SK-N-SH treated with all-trans-retinoic acid at 6 μM for 48 hours (cell line): ENCODE measurements at regions not wholly inside any gene's neighbourhood (a gene's known extent, or its start where the extent isn't known, plus 50 kb on each side); places are given as distances from the start of the nearest gene placed in this dataset.

Experiments used
- ATAC-seq: fragments of 200-7000 bp; cut with Tn5 transposase; 3 replicates; pipeline ENCODE4 v1.9.1; 2020; ENCODE audit warnings: mild to moderate bottlenecking, moderate library complexity
- ARNTL ChIP-seq: fragments of 450-650 bp; formaldehyde crosslinking; IDR thresholded peaks from 2 replicates; pipeline ENCODE4 v1.5.0; 2020; ENCODE audit warnings: low read depth, mild to moderate bottlenecking, moderate library complexity, borderline replicate concordance
- BACH2 ChIP-seq: fragments of 250-450 bp; sonication (Bioruptor Pico); IDR thresholded peaks from 2 replicates; pipeline ENCODE4 v1.9.0; 2021; ENCODE audit warnings: mild to moderate bottlenecking, borderline replicate concordance
- CREB5 ChIP-seq: fragments of 250-450 bp; sonication (Bioruptor Pico); IDR thresholded peaks from 2 replicates; pipeline ENCODE4 v1.5.1; 2020; ENCODE audit warnings: low read depth, mild to moderate bottlenecking, moderate library complexity
- CSDC2 ChIP-seq: fragments of 250-450 bp; sonication (Bioruptor Pico); IDR thresholded peaks from 2 replicates; pipeline ENCODE4 v1.5.0; 2020; ENCODE audit warnings: mild to moderate bottlenecking, moderate library complexity
- CSRNP3 ChIP-seq: fragments of 250-450 bp; sonication (Bioruptor Pico); IDR thresholded peaks from 2 replicates; pipeline ENCODE4 v1.5.1; 2021; ENCODE audit warnings: mild to moderate bottlenecking, moderate library complexity
- ESRRG ChIP-seq: fragments of 250-450 bp; sonication (Bioruptor Pico); IDR thresholded peaks from 2 replicates; pipeline ENCODE4 v1.6.1; 2021; ENCODE audit warnings: mild to moderate bottlenecking
- GLIS3 ChIP-seq: fragments of 250-450 bp; sonication (Bioruptor Pico); IDR thresholded peaks from 2 replicates; pipeline ENCODE4 v1.5.0; 2020; ENCODE audit warnings: mild to moderate bottlenecking, moderate library complexity
- ISL1 ChIP-seq: fragments of 250-450 bp; sonication (Bioruptor Pico); IDR thresholded peaks from 2 replicates; pipeline ENCODE4 v2.1.2; 2022; ENCODE audit warnings: mild to moderate bottlenecking, moderate library complexity
- OSR1 ChIP-seq: fragments of 250-450 bp; sonication (Bioruptor Pico); IDR thresholded peaks from 2 replicates; pipeline ENCODE4 v1.8.0; 2022; ENCODE audit warnings: moderate library complexity, mild to moderate bottlenecking, inconsistent platforms
- RARB ChIP-seq: fragments of 250-450 bp; sonication (Bioruptor Pico); IDR thresholded peaks from 2 replicates; pipeline ENCODE4 v1.8.0; 2021; ENCODE audit warnings: mild to moderate bottlenecking, moderate library complexity
- TCF4 ChIP-seq: fragments of 250-450 bp; sonication (Bioruptor Pico); IDR thresholded peaks from 2 replicates; pipeline ENCODE4 v1.8.0; 2021; ENCODE audit warnings: mild to moderate bottlenecking, moderate library complexity, borderline replicate concordance
- TOX ChIP-seq: fragments of 250-450 bp; sonication (Bioruptor Pico); IDR thresholded peaks from 2 replicates; pipeline ENCODE4 v1.8.0; 2021; ENCODE audit warnings: mild to moderate bottlenecking, moderate library complexity, borderline replicate concordance
- ZC3H10 ChIP-seq: fragments of 250-450 bp; sonication (Bioruptor Pico); IDR thresholded peaks from 2 replicates; pipeline ENCODE4 v1.5.1; 2021; ENCODE audit warnings: mild to moderate bottlenecking, moderate library complexity
- ZFP30 ChIP-seq: fragments of 450-650 bp; formaldehyde crosslinking; IDR thresholded peaks from 2 replicates; pipeline ENCODE4 v1.5.0; 2022; ENCODE audit warnings: mild to moderate bottlenecking, moderate library complexity
- ZNF565 ChIP-seq: fragments of 450-650 bp; formaldehyde crosslinking; conservative IDR thresholded peaks from 2 replicates; pipeline ENCODE4 v1.5.0; 2020; ENCODE audit warnings: low read depth, mild to moderate bottlenecking, moderate library complexity
- ZNF8 ChIP-seq: fragments of 450-650 bp; formaldehyde crosslinking; IDR thresholded peaks from 2 replicates; pipeline ENCODE4 v1.5.0; 2020; ENCODE audit warnings: mild to moderate bottlenecking, moderate library complexity
- TF ChIP-seq, protein P1 (sequence below): fragments of 250-450 bp; sonication (Bioruptor Pico); IDR thresholded peaks from 2 replicates; pipeline ENCODE4 v1.8.0; 2021; ENCODE audit warnings: low read depth, mild to moderate bottlenecking, moderate library complexity, borderline replicate concordance
- TF ChIP-seq, protein P2 (sequence below): fragments of 250-450 bp; sonication (Bioruptor Pico); IDR thresholded peaks from 2 replicates; pipeline ENCODE4 v1.5.0; 2020; ENCODE audit warnings: mild to moderate bottlenecking, moderate library complexity
- TF ChIP-seq, protein P3 (sequence below): fragments of 250-450 bp; sonication (Bioruptor Pico); IDR thresholded peaks from 2 replicates; pipeline ENCODE4 v1.8.0; 2020; ENCODE audit warnings: mild to moderate bottlenecking, moderate library complexity, borderline replicate concordance

- ATAC-seq: no peak
- TF ChIP-seq ARNTL (CRISPR knock-in tag): no peak
- no peak for TF ChIP-seq BACH2 (CRISPR knock-in tag)
- TF ChIP-seq TOX (CRISPR knock-in tag): no peak
- TF ChIP-seq GLIS3: no peak
- TF ChIP-seq ZFP30 (CRISPR knock-in tag): no peak
- TF ChIP-seq CSDC2 (CRISPR knock-in tag): no peak
- no peak for TF ChIP-seq RARB (CRISPR knock-in tag)
- no peak for TF ChIP-seq ESRRG (CRISPR knock-in tag)
- TF ChIP-seq, protein P1, sequence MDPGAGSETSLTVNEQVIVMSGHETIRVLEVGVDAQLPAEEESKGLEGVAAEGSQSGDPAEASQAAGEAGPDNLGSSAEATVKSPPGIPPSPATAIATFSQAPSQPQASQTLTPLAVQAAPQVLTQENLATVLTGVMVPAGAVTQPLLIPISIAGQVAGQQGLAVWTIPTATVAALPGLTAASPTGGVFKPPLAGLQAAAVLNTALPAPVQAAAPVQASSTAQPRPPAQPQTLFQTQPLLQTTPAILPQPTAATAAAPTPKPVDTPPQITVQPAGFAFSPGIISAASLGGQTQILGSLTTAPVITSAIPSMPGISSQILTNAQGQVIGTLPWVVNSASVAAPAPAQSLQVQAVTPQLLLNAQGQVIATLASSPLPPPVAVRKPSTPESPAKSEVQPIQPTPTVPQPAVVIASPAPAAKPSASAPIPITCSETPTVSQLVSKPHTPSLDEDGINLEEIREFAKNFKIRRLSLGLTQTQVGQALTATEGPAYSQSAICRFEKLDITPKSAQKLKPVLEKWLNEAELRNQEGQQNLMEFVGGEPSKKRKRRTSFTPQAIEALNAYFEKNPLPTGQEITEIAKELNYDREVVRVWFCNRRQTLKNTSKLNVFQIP (CRISPR knock-in tag): no peak
- TF ChIP-seq, protein P2, sequence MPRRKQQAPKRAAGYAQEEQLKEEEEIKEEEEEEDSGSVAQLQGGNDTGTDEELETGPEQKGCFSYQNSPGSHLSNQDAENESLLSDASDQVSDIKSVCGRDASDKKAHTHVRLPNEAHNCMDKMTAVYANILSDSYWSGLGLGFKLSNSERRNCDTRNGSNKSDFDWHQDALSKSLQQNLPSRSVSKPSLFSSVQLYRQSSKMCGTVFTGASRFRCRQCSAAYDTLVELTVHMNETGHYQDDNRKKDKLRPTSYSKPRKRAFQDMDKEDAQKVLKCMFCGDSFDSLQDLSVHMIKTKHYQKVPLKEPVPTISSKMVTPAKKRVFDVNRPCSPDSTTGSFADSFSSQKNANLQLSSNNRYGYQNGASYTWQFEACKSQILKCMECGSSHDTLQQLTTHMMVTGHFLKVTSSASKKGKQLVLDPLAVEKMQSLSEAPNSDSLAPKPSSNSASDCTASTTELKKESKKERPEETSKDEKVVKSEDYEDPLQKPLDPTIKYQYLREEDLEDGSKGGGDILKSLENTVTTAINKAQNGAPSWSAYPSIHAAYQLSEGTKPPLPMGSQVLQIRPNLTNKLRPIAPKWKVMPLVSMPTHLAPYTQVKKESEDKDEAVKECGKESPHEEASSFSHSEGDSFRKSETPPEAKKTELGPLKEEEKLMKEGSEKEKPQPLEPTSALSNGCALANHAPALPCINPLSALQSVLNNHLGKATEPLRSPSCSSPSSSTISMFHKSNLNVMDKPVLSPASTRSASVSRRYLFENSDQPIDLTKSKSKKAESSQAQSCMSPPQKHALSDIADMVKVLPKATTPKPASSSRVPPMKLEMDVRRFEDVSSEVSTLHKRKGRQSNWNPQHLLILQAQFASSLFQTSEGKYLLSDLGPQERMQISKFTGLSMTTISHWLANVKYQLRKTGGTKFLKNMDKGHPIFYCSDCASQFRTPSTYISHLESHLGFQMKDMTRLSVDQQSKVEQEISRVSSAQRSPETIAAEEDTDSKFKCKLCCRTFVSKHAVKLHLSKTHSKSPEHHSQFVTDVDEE: no peak
- TF ChIP-seq ZC3H10 (CRISPR knock-in tag): no peak
These were observed 219.6 kb downstream of the PTEN start for GRCh38 chr10:88082806-88083596.

GRCh38 chr10:88083597-88083989 is 220.2 kb downstream of the PTEN start:
- TF ChIP-seq ZNF8 (CRISPR knock-in tag): no peak
- TF ChIP-seq ZNF565 (CRISPR knock-in tag): no peak
- no peak for ATAC-seq

GRCh38 chr10:88086187-88086960 is 222.9 kb downstream of the PTEN start:
- no peak for ATAC-seq
- TF ChIP-seq TCF4 (CRISPR knock-in tag): no peak
- TF ChIP-seq ZFP30 (CRISPR knock-in tag): no peak
- no peak for TF ChIP-seq BACH2 (CRISPR knock-in tag)
- TF ChIP-seq, protein P3, sequence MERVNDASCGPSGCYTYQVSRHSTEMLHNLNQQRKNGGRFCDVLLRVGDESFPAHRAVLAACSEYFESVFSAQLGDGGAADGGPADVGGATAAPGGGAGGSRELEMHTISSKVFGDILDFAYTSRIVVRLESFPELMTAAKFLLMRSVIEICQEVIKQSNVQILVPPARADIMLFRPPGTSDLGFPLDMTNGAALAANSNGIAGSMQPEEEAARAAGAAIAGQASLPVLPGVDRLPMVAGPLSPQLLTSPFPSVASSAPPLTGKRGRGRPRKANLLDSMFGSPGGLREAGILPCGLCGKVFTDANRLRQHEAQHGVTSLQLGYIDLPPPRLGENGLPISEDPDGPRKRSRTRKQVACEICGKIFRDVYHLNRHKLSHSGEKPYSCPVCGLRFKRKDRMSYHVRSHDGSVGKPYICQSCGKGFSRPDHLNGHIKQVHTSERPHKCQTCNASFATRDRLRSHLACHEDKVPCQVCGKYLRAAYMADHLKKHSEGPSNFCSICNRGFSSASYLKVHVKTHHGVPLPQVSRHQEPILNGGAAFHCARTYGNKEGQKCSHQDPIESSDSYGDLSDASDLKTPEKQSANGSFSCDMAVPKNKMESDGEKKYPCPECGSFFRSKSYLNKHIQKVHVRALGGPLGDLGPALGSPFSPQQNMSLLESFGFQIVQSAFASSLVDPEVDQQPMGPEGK (CRISPR knock-in tag): no peak
- TF ChIP-seq, all 23 proteins: peak for 0

DNA sequence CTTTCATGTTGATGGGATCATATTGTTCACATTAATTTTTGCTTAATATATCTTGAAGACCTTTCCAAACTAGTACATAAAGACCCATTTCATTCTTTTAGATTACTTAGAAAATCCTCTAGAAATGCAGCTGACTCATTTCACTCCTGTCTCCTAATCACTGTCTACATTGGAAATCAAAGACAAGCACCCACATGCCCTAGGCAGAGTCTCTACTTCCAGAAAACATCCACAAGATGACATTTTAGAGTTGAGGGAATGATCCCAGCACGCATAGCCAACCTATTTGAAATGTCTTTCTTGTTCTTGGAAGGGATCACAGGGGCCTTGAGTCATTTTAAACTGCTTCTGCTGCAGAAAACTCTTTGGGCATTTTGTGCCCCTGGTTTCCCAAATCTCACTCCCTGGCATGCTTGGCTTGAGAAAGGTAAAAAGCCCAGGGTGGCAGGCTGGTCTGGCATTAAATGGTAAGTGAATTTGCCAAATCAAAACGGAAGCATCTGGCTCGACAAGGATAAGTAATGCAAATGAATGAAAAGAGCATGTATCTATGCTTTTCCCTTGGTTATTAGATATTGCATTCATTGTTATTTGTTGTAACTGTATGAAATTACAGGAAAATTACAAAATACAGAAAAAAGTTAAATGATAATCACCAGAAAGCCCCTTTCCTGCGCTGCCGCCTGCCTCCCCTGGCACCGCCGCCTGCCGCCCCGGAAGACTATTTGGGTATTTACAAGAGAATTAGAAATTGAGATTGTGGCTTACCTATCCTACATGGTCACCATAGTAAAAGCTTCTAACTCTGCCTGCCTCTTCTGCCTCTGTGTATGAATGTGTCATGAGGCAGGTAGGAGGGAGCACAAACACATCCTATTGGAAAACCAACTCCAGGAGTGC is 225.3 kb downstream of the PTEN start:
- no peak for ATAC-seq
- TF ChIP-seq CSRNP3 (no peak), ARNTL (CRISPR knock-in tag) (no peak), ISL1 (CRISPR knock-in tag) (no peak), ZFP30 (CRISPR knock-in tag) (no peak), BACH2 (CRISPR knock-in tag) (no peak), OSR1 (CRISPR knock-in tag) (no peak), GLIS3 (no peak), ZNF8 (CRISPR knock-in tag) (no peak), CREB5 (CRISPR knock-in tag) (no peak)
- TF ChIP-seq, protein P1 (CRISPR knock-in tag): no peak
- TF ChIP-seq, protein P3 (CRISPR knock-in tag): no peak
